A673 (cell line): ENCODE measurements at regions not wholly inside any gene's neighbourhood (a gene's known extent, or its start where the extent isn't known, plus 50 kb on each side); places are given as distances from the start of the nearest gene placed in this dataset.

ENCODE experiments used
- BruUV-seq: library from RNA; stranded (reverse); fragments of 400-500 nt; replicated peaks from 2 replicates; lab custom pipeline; 2021; lab: Mats Ljungman, UMichigan
- CTCF ChIA-PET: fragments of 300-600 bp; sonication (Branson Sonifier 250); formaldehyde crosslinking; loops from one replicate; lab custom pipeline; 2022; ENCODE audit warnings: antibody characterized with exemption; lab: Charles Lee
- POLR2A ChIA-PET: fragments of 300-600 bp; sonication (Branson Sonifier 250); formaldehyde crosslinking; loops from one replicate; lab custom pipeline; 2022; ENCODE audit warnings: antibody characterized with exemption; ENCODE audit not compliant: low non-redundant PET; lab: Charles Lee
- DNase-seq: peaks from one replicate; pipeline ENCODE4 v3.0.0-alpha.2; 2015; ENCODE audit warnings: low spot score
- H3K27ac ChIP-seq: fragments of 200-600 bp; sonication (generic); 2 replicates; pipeline ENCODE4 v1.5.1; 2016; ENCODE audit warnings: mixed run types, low read depth, mild to moderate bottlenecking, mixed read lengths, antibody characterized with exemption, low read length; ENCODE audit not compliant: poor library complexity, severe bottlenecking
- H3K27me3 ChIP-seq: fragments of 200-600 bp; sonication (generic); replicated peaks from 2 replicates; pipeline ENCODE4 v1.6.1; 2017; ENCODE audit warnings: mixed run types, low read depth, mild to moderate bottlenecking, mixed read lengths, antibody characterized with exemption, low read length; ENCODE audit not compliant: insufficient read depth, poor library complexity
- H3K36me3 ChIP-seq: fragments of 200-600 bp; sonication (generic); 2 replicates; pipeline ENCODE4 v1.6.1; 2016; ENCODE audit warnings: mixed run types, mild to moderate bottlenecking, mixed read lengths, antibody characterized with exemption, low read length; ENCODE audit not compliant: insufficient read depth, poor library complexity, severe bottlenecking
- H3K4me1 ChIP-seq: fragments of 200-600 bp; sonication (generic); 2 replicates; pipeline ENCODE4 v1.6.1; 2017; ENCODE audit warnings: mixed run types, mild to moderate bottlenecking, mixed read lengths, antibody characterized with exemption, low read length; ENCODE audit not compliant: insufficient read depth, poor library complexity, severe bottlenecking
- H3K4me3 ChIP-seq: fragments of 200-600 bp; sonication (generic); 2 replicates; pipeline ENCODE4 v1.5.1; 2016; ENCODE audit warnings: low read depth, mixed run types, mild to moderate bottlenecking, mixed read lengths, low read length; ENCODE audit not compliant: poor library complexity, severe bottlenecking
- H3K9me3 ChIP-seq: fragments of 200-600 bp; sonication (generic); 2 replicates; pipeline ENCODE4 v1.6.1; 2016; ENCODE audit warnings: mixed run types, low read depth, mild to moderate bottlenecking, mixed read lengths, antibody characterized with exemption, low read length; ENCODE audit not compliant: poor library complexity, severe bottlenecking
- EZH2 ChIP-seq: fragments of 200-600 bp; sonication (generic); IDR thresholded peaks from 2 replicates; pipeline ENCODE4 v1.6.1; 2017; ENCODE audit warnings: borderline replicate concordance, low read depth, mild to moderate bottlenecking, mixed read lengths, antibody characterized with exemption, low read length; ENCODE audit not compliant: poor library complexity, severe bottlenecking
- intact Hi-C: fragments of 100-400 bp; cut with micrococcal nuclease; formaldehyde crosslinking; loops from one replicate; pipeline ENCODE4 v1.10.0; 2022; ENCODE audit not compliant: unreplicated experiment
- TF ChIP-seq, protein P1 (sequence below): fragments of 300-800, 200-600 bp; sonication (generic); conservative IDR thresholded peaks from 2 replicates; pipeline ENCODE4 v1.5.1; 2017; ENCODE audit warnings: low read depth, mild to moderate bottlenecking, antibody characterized with exemption, low read length, moderate library complexity, mixed read lengths

DNA sequence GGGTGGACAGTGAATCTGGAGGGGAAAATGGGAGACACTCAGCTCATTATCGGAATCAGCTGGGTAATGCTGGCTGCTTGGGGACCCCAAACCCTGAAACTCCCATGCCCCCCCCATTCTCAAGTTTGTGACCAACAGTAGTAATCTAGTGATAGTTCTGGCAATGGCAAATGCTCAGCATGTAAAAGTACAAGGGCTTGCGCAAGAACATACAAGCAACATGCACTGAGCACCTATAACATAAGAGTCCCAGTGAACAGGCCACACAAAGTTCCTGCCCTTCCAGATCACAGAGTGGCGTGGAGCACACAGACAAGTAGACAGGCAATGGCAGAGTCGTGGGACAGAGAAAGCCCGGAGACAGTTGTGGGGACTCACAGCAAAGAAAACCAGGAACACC is 407.9 kb downstream of the MED13L start:
- ChIA-PET CTCF (interaction anchor here (0.9 kb wide), 1 partner anchor 49 kb away, joined by 3 read pairs; no protein-coding TSS in a partner anchor), POLR2A (interaction anchor here (0.6 kb wide), 1 partner anchor 1490 kb away, joined by 4 read pairs; no protein-coding TSS in a partner anchor)
- H3K4me3 ChIP-seq, result no peak overlapping the region
- TF ChIP-seq, protein P1, sequence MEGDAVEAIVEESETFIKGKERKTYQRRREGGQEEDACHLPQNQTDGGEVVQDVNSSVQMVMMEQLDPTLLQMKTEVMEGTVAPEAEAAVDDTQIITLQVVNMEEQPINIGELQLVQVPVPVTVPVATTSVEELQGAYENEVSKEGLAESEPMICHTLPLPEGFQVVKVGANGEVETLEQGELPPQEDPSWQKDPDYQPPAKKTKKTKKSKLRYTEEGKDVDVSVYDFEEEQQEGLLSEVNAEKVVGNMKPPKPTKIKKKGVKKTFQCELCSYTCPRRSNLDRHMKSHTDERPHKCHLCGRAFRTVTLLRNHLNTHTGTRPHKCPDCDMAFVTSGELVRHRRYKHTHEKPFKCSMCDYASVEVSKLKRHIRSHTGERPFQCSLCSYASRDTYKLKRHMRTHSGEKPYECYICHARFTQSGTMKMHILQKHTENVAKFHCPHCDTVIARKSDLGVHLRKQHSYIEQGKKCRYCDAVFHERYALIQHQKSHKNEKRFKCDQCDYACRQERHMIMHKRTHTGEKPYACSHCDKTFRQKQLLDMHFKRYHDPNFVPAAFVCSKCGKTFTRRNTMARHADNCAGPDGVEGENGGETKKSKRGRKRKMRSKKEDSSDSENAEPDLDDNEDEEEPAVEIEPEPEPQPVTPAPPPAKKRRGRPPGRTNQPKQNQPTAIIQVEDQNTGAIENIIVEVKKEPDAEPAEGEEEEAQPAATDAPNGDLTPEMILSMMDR, result no peak
- no peak for TF ChIP-seq EZH2
- H3K27ac ChIP-seq, result no peak overlapping the region
- no peaks in the 10 kb centered on the region for H3K4me1 ChIP-seq
- intact Hi-C loops, result no loop called here
- BruUV-seq, result no TSS peak
- no peak for DNase-seq
- H3K9me3 ChIP-seq, result no peaks in the 10 kb centered on the region
- H3K27me3 ChIP-seq, result peaks cover 3% of the 10 kb centered on the region
- H3K36me3 ChIP-seq, result no peaks in the 10 kb centered on the region

DNA sequence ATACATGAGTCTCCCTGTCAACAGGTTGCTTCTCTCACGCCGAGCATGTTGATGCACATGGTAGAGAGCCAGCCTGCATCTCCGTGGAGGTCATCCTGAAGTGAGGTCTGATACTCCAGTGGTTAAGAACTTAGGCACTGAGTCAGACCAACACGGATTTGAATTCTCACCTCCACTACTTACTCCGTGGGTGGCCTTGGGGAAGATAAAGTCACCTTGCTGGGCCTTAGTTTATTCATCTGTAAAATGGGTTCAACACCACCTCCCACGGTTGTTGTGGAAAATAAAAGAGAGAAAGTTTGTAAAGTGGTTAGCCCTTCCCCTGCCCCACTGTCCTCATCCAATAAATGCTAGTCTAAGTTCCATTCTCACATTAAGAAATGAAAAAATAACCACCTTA is 408.9 kb downstream of the MED13L start:
- Histone ChIP-seq H3K36me3 (no peaks in the 10 kb centered on the region), H3K4me3 (no peak overlapping the region), H3K27me3 (peaks cover 4% of the 10 kb centered on the region), H3K9me3 (no peaks in the 10 kb centered on the region), H3K27ac (no peak overlapping the region), H3K4me1 (no peaks in the 10 kb centered on the region)
- no TSS peak for BruUV-seq
- TF ChIP-seq EZH2, result no peak
- TF ChIP-seq, protein P1, result no peak
- ChIA-PET CTCF (interaction anchor here (0.9 kb wide), 1 partner anchor 50 kb away, joined by 3 read pairs; no protein-coding TSS in a partner anchor), POLR2A (no interaction called here)
- intact Hi-C loops, result no loop called here
- DNase-seq, result no peak

DNA sequence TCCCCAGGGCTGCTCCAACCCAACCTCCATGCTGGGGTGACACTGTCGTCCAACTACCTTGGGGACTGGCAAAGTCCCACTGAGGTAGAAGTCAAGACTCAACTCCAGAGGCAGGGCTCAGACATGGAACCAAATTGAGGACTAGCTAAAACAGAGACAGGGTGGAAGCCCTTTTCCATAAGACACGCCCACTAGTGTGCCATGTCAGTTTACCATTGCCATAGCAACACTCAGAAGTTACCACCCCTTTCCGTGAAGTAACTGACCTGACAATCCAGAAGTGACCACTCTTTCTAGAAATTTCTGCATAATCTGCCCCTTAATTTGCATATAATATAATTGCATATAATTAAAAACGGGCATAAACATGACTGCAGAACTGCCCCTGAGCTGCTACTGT is 409.6 kb downstream of the MED13L start:
- CTCF ChIA-PET, result no interaction called here
- Histone ChIP-seq H3K27me3 (peaks cover 12% of the 10 kb centered on the region), H3K9me3 (no peaks in the 10 kb centered on the region), H3K4me3 (no peak overlapping the region), H3K4me1 (no peaks in the 10 kb centered on the region), H3K27ac (no peak overlapping the region), H3K36me3 (no peaks in the 10 kb centered on the region)
- no TSS peak for BruUV-seq
- DNase-seq, result no peak
- intact Hi-C loops, result no loop called here
- no peak for TF ChIP-seq EZH2
- TF ChIP-seq, protein P1, result no peak
- POLR2A ChIA-PET, result no interaction called here
